ENCODE measurements at regions not wholly inside any gene's neighbourhood (a gene's known extent, or its start where the extent isn't known, plus 50 kb on each side); places are given as distances from the start of the nearest gene placed in this dataset.

GRCh38 chr10:52532650-52533290 lies 218.7 kb downstream of the DKK1 start:
- Histone ChIP-seq H3K27me3 (no peaks in the 10 kb centered on the region), H3K4me1 (no peaks in the 10 kb centered on the region), H3K27ac (no peak overlapping the region), H3K4me3 (no peak overlapping the region), H3K9me3 (no peaks in the 10 kb centered on the region), H3K36me3 (no peaks in the 10 kb centered on the region)
- no peak for TF ChIP-seq CTCF (IDR thresholded peaks at IDR 0.05)
- intact Hi-C loops (cut with DNase I): no loop called here
- DNase-seq (ENCODE audit: low spot score in 2 of 2): no peak

GRCh38 chr10:52533986-52534385 lies 219.9 kb downstream of the DKK1 start:
- Histone ChIP-seq H3K36me3 (no peaks in the 10 kb centered on the region), H3K27ac (no peak overlapping the region), H3K4me3 (no peak overlapping the region), H3K4me1 (no peaks in the 10 kb centered on the region), H3K9me3 (no peaks in the 10 kb centered on the region), H3K27me3 (no peaks in the 10 kb centered on the region)
- no peak for DNase-seq (ENCODE audit: low spot score in 2 of 2)
- intact Hi-C loops (cut with DNase I): no loop called here
- no peak for TF ChIP-seq CTCF (IDR thresholded peaks at IDR 0.05)

GRCh38 chr10:52539463-52539862 lies 225.4 kb downstream of the DKK1 start:
- Histone ChIP-seq H3K4me3 (no peak overlapping the region), H3K4me1 (no peaks in the 10 kb centered on the region), H3K27me3 (no peaks in the 10 kb centered on the region), H3K27ac (no peak overlapping the region), H3K9me3 (no peaks in the 10 kb centered on the region), H3K36me3 (no peaks in the 10 kb centered on the region)
- no peak for DNase-seq (ENCODE audit: low spot score in 2 of 2)
- TF ChIP-seq CTCF (IDR thresholded peaks at IDR 0.05): no peak
- intact Hi-C loops (cut with DNase I): no loop called here

- H3K36me3 ChIP-seq: no peaks in the 10 kb centered on the region
- DNase-seq (ENCODE audit: low spot score in 2 of 2): no peak
- intact Hi-C loops (cut with DNase I): no loop called here
- H3K4me1 ChIP-seq: no peaks in the 10 kb centered on the region
- H3K27me3 ChIP-seq: no peaks in the 10 kb centered on the region
- TF ChIP-seq CTCF (IDR thresholded peaks at IDR 0.05): no peak
- H3K4me3 ChIP-seq: no peak overlapping the region
- H3K27ac ChIP-seq: no peak overlapping the region
- no peaks in the 10 kb centered on the region for H3K9me3 ChIP-seq
Measured at GRCh38 chr10:52540479-52540984, 226.5 kb downstream of the DKK1 start.

GRCh38 chr10:52541006-52541473 lies 227.0 kb downstream of the DKK1 start:
- no peaks in the 10 kb centered on the region for H3K36me3 ChIP-seq
- no peak overlapping the region for H3K27ac ChIP-seq
- no peak for DNase-seq (ENCODE audit: low spot score in 2 of 2)
- H3K4me1 ChIP-seq: no peaks in the 10 kb centered on the region
- no peaks in the 10 kb centered on the region for H3K9me3 ChIP-seq
- no peaks in the 10 kb centered on the region for H3K27me3 ChIP-seq
- H3K4me3 ChIP-seq: no peak overlapping the region
- TF ChIP-seq CTCF (IDR thresholded peaks at IDR 0.05): no peak
- intact Hi-C loops (cut with DNase I): no loop called here

All from ascending aorta (tissue), 2 donors.